T-cell (primary cell): ENCODE measurements at regions not wholly inside any gene's neighbourhood (a gene's known extent, or its start where the extent isn't known, plus 50 kb on each side); places are given as distances from the start of the nearest gene placed in this dataset.

ENCODE experiments used
- ATAC-seq, 4 experiments: fragments of 200-7000 bp in 3 of 4; fragments of 150-1000 bp in 1 of 4; cut with Tn5 transposase; replicated peaks in 1 of 4; 1 replicate in 3 of 4; 2 replicates in 1 of 4; pipeline ENCODE4 v1.10.0; 2021; ENCODE audit warnings: moderate library complexity in 3 of 4, mild to moderate bottlenecking in 2 of 4, moderate number of reproducible peaks in 1 of 4
- CTCF ChIA-PET, 2 donors: fragments of 300-600 bp; sonication (Branson Sonifier 250); formaldehyde crosslinking; loops; one replicate each; lab custom pipeline; 2022; ENCODE audit warnings: antibody characterized with exemption in 2 of 2; lab: Charles Lee
- POLR2A ChIA-PET, 2 donors: fragments of 300-600 bp; sonication (Branson Sonifier 250); formaldehyde crosslinking; loops; one replicate each; lab custom pipeline; 2022; ENCODE audit warnings: antibody characterized with exemption in 2 of 2; lab: Charles Lee
- DNase-seq, 35 experiments: peaks; one replicate each; pipeline versions ENCODE4 v3.0.0 to v3.0.0-alpha.2; 2013 to 2023
- H3K27ac ChIP-seq: one replicate; pipeline ENCODE4 v1.5.1; 2013; ENCODE audit warnings: low read length
- H3K27me3 ChIP-seq, 2 experiments: replicated peaks in 1 of 2; 1 replicate in 1 of 2; 2 replicates in 1 of 2; pipeline versions ENCODE4 v1.6.1 to v1.7.0; 2013; ENCODE audit warnings: low read length in 1 of 2, mixed read lengths in 1 of 2; ENCODE audit not compliant: control insufficient read depth in 2 of 2, insufficient read depth in 2 of 2; ENCODE audit errors: extremely low read depth in 1 of 2
- H3K36me3 ChIP-seq, 2 donors: 1 replicate in 1 of 2; 2 replicates in 1 of 2; pipeline versions ENCODE4 v1.6.1 to v1.7.0; 2013; ENCODE audit warnings: low read length in 1 of 2; ENCODE audit not compliant: control insufficient read depth in 2 of 2, insufficient read depth in 1 of 2; ENCODE audit errors: extremely low read depth in 1 of 2
- H3K4me1 ChIP-seq, 2 experiments: 1 replicate in 1 of 2; 2 replicates in 1 of 2; pipeline versions ENCODE4 v1.6.1 to v1.7.0; 2013; ENCODE audit warnings: low read length in 2 of 2, mixed read lengths in 1 of 2; ENCODE audit not compliant: insufficient read depth in 2 of 2, control insufficient read depth in 1 of 2; ENCODE audit errors: extremely low read depth in 1 of 2
- H3K4me3 ChIP-seq, 2 donors: 1 replicate in 1 of 2; 2 replicates in 1 of 2; pipeline versions ENCODE4 v1.5.1 to v1.7.0; 2013; ENCODE audit warnings: mild to moderate bottlenecking in 2 of 2, low read length in 1 of 2, moderate library complexity in 1 of 2; ENCODE audit not compliant: control insufficient read depth in 1 of 2; ENCODE audit errors: extremely low read depth in 1 of 2
- H3K9me3 ChIP-seq: 2 replicates; pipeline ENCODE4 v1.7.0; 2013
- H3K27ac Mint-ChIP-seq, 2 donors: one replicate each; pipeline ENCODE4 v1.8.0; 2020 to 2021; ENCODE audit warnings: mild to moderate bottlenecking in 2 of 2, mixed read lengths in 2 of 2
- H3K27me3 Mint-ChIP-seq, 2 donors: one replicate each; pipeline ENCODE4 v1.8.0; 2021 to 2022; ENCODE audit warnings: mixed read lengths in 2 of 2
- H3K36me3 Mint-ChIP-seq: one replicate; pipeline ENCODE4 v1.8.0; 2021; ENCODE audit warnings: mixed read lengths
- H3K4me1 Mint-ChIP-seq, 3 donors: one replicate each; pipeline ENCODE4 v1.8.0; 2020 to 2022; ENCODE audit warnings: mixed read lengths in 3 of 3, mild to moderate bottlenecking in 1 of 3
- H3K4me3 Mint-ChIP-seq, 3 donors: one replicate each; pipeline ENCODE4 v1.8.0; 2020 to 2022; ENCODE audit warnings: mild to moderate bottlenecking in 3 of 3, mixed read lengths in 3 of 3, moderate library complexity in 3 of 3
- H3K9me3 Mint-ChIP-seq, 3 donors: one replicate each; pipeline ENCODE4 v1.8.0; 2020 to 2022; ENCODE audit warnings: mixed read lengths in 3 of 3
- WGBS: methylation state at CpG from one replicate; pipeline ENCODE4 v1.1.5; 2013; ENCODE audit warnings: missing lambda C conversion rate; ENCODE audit not compliant: insufficient coverage; 5-methylcytosine and 5-hydroxymethylcytosine counted together

- Mint-ChIP-seq H3K27me3 (no peaks in the 10 kb centered on the region), H3K9me3 (no peaks in the 10 kb centered on the region), H3K27ac (peak overlapping the region; percentile 77), H3K4me1 (peaks cover 32 to 47% (median 33%) of the 10 kb centered on the region in 3 donors), H3K36me3 (no peaks in the 10 kb centered on the region), H3K4me3 (no peak overlapping the region)
- CTCF ChIA-PET, result interaction anchor here (1.3 to 2.1 kb wide), 3 partner anchors 11 to 430 kb away, joined by 4 to 7 read pairs (median 6); no protein-coding TSS in a partner anchor
- Histone ChIP-seq H3K9me3 (no peaks in the 10 kb centered on the region), H3K27ac (no peak overlapping the region), H3K4me3 (no peak overlapping the region), H3K36me3 (no peaks in the 10 kb centered on the region), H3K27me3 (no peaks in the 10 kb centered on the region), H3K4me1 (no peaks in the 10 kb centered on the region)
- no peak for ATAC-seq
- no CpG with 5 or more reads among the region's 4 CpGs for WGBS
- DNase-seq, result no peak
- POLR2A ChIA-PET, result no interaction called here
Measured at GRCh38 chr1:101299141-101299540, 62.3 kb downstream of the S1PR1 start.

- CTCF ChIA-PET, result interaction anchor here (0.9 to 2.1 kb wide), 6 partner anchors 10 to 431 kb away, joined by 3 to 8 read pairs (median 5); no protein-coding TSS in a partner anchor
- Mint-ChIP-seq H3K27me3 (no peaks in the 10 kb centered on the region), H3K36me3 (no peaks in the 10 kb centered on the region), H3K4me3 (no peak overlapping the region), H3K4me1 (peaks cover 31 to 47% (median 33%) of the 10 kb centered on the region in 3 donors), H3K9me3 (no peaks in the 10 kb centered on the region), H3K27ac (peak overlapping the region in 1 of 2 donors; percentile 21)
- Histone ChIP-seq H3K4me1 (no peaks in the 10 kb centered on the region), H3K9me3 (no peaks in the 10 kb centered on the region), H3K27ac (no peak overlapping the region), H3K4me3 (no peak overlapping the region), H3K36me3 (no peaks in the 10 kb centered on the region), H3K27me3 (no peaks in the 10 kb centered on the region)
- no CpG with 5 or more reads among the region's 3 CpGs for WGBS
- POLR2A ChIA-PET, result no interaction called here
- no peak for ATAC-seq
- DNase-seq, result no peak
Measured at GRCh38 chr1:101299710-101300109, 62.9 kb downstream of the S1PR1 start.

GRCh38 chr1:101300916-101301315 lies 64.1 kb downstream of the S1PR1 start:
- no peaks in the 10 kb centered on the region for H3K36me3 ChIP-seq
- H3K4me1 ChIP-seq, result no peaks in the 10 kb centered on the region
- Mint-ChIP-seq H3K36me3 (no peaks in the 10 kb centered on the region), H3K27ac (no peak overlapping the region), H3K4me3 (no peak overlapping the region), H3K27me3 (no peaks in the 10 kb centered on the region), H3K4me1 (peaks cover 19 to 37% (median 21%) of the 10 kb centered on the region in 3 donors), H3K9me3 (no peaks in the 10 kb centered on the region)
- 96% methylated on average over 6 of the region's 7 CpGs for WGBS
- H3K27me3 ChIP-seq, result no peaks in the 10 kb centered on the region
- no peak overlapping the region for H3K27ac ChIP-seq
- ChIA-PET CTCF (interaction anchor here (1.6 to 2.1 kb wide), 3 partner anchors 8 to 57 kb away, joined by 5 to 8 read pairs (median 6); no protein-coding TSS in a partner anchor), POLR2A (no interaction called here)
- ATAC-seq (no peak), DNase-seq (no peak)
- no peaks in the 10 kb centered on the region for H3K9me3 ChIP-seq
- H3K4me3 ChIP-seq, result no peak overlapping the region

GRCh38 chr1:101301446-101302057 lies 64.7 kb downstream of the S1PR1 start:
- no peak overlapping the region for H3K27ac Mint-ChIP-seq
- peaks cover 0 to under 1% of the 10 kb centered on the region in 2 experiments for H3K4me1 ChIP-seq
- H3K27me3 ChIP-seq, result no peaks in the 10 kb centered on the region
- 75% methylated on average over 3 of the region's 6 CpGs for whole genome bisulfite sequencing
- no peak overlapping the region for H3K4me3 ChIP-seq
- POLR2A ChIA-PET, result interaction anchor here in 1 of 2 donors (1.0 kb wide), 1 partner anchor 9 kb away, joined by 3 read pairs; no protein-coding TSS in a partner anchor
- no peak overlapping the region for H3K4me3 Mint-ChIP-seq
- DNase-seq, result no peak
- no peak overlapping the region for H3K27ac ChIP-seq
- H3K9me3 Mint-ChIP-seq, result no peaks in the 10 kb centered on the region
- H3K36me3 ChIP-seq, result no peaks in the 10 kb centered on the region
- CTCF ChIA-PET, result interaction anchor here (0.9 to 1.8 kb wide), 2 partner anchors 8 to 13 kb away, joined by 3 to 8 read pairs; no protein-coding TSS in a partner anchor
- ATAC-seq, result no peak
- peaks cover 19 to 33% (median 21%) of the 10 kb centered on the region in 3 donors for H3K4me1 Mint-ChIP-seq
- H3K9me3 ChIP-seq, result no peaks in the 10 kb centered on the region
- no peaks in the 10 kb centered on the region for H3K36me3 Mint-ChIP-seq
- no peaks in the 10 kb centered on the region for H3K27me3 Mint-ChIP-seq

- Mint-ChIP-seq H3K27me3 (no peaks in the 10 kb centered on the region), H3K9me3 (no peaks in the 10 kb centered on the region), H3K27ac (no peak overlapping the region), H3K36me3 (no peaks in the 10 kb centered on the region), H3K4me3 (no peak overlapping the region), H3K4me1 (peaks cover 22 to 36% (median 25%) of the 10 kb centered on the region in 3 donors)
- POLR2A ChIA-PET, result no interaction called here
- CTCF ChIA-PET, result interaction anchor here (0.5 to 0.8 kb wide), 3 partner anchors 10 to 54 kb away, joined by 3 to 7 read pairs (median 6); no protein-coding TSS in a partner anchor
- Histone ChIP-seq H3K4me3 (no peak overlapping the region), H3K4me1 (peaks cover 6 to 13% of the 10 kb centered on the region in 2 experiments), H3K36me3 (no peaks in the 10 kb centered on the region), H3K27me3 (no peaks in the 10 kb centered on the region), H3K9me3 (no peaks in the 10 kb centered on the region), H3K27ac (no peak overlapping the region)
- WGBS, result 100% methylated on average over 2 of the region's 3 CpGs
- DNase-seq, result no peak
- no peak for ATAC-seq
Measured at GRCh38 chr1:101302831-101303511, 66.2 kb downstream of the S1PR1 start.

- ATAC-seq (no peak), DNase-seq (peak in 1 of 35 experiments; percentile 21)
- Mint-ChIP-seq H3K36me3 (no peaks in the 10 kb centered on the region), H3K9me3 (no peaks in the 10 kb centered on the region), H3K4me1 (peaks cover 58 to 68% (median 59%) of the 10 kb centered on the region in 3 donors), H3K27me3 (no peaks in the 10 kb centered on the region), H3K27ac (peak overlapping the region; percentile 97 to 98), H3K4me3 (peak overlapping the region in 2 of 3 donors; percentile 28 to 79)
- no peaks in the 10 kb centered on the region for H3K36me3 ChIP-seq
- H3K27ac ChIP-seq, result peak overlapping the region; percentile 90
- H3K4me3 ChIP-seq, result no peak overlapping the region
- WGBS, result 80% methylated on average over 4 of the region's 7 CpGs
- no peaks in the 10 kb centered on the region for H3K27me3 ChIP-seq
- ChIA-PET POLR2A (interaction anchor here in 1 of 2 donors (0.6 kb wide), 1 partner anchor 320 kb away, joined by 3 read pairs; no protein-coding TSS in a partner anchor), CTCF (interaction anchor here (1.3 to 6.8 kb wide), 6 partner anchors 16 to 399 kb away, joined by 4 to 170 read pairs (median 20); no protein-coding TSS in a partner anchor)
- no peaks in the 10 kb centered on the region for H3K9me3 ChIP-seq
- H3K4me1 ChIP-seq, result peaks cover 41 to 62% of the 10 kb centered on the region in 2 experiments
Measured at GRCh38 chr1:101307985-101308689, 71.3 kb downstream of the S1PR1 start.
